LHCN-M2 (cell line): ENCODE measurements at regions not wholly inside any gene's neighbourhood (a gene's known extent, or its start where the extent isn't known, plus 50 kb on each side); places are given as distances from the start of the nearest gene placed in this dataset.

Source experiments
- DNase-seq: peaks from one replicate; pipeline ENCODE4 v3.0.0-alpha.2; 2012; ENCODE audit warnings: low read depth

DNA sequence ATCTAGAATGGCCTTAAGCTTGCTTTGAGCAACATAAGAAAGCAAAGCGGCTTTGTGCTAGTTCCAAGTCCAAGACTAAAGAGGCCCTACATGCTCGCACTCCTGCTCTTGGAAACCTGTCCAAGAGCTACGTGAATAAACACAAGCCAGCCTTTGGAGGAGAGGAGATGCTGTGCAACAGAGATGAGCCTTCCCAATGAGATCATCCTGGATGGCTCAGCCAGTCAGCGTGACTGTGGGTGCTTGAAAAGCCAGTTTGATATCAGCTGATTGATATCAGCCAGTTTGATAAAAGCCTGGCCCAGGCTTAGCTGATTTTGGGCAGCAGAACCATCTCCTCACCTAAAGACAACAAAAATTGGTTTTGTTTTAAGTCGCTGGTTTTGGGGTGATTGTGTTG lies 481.0 kb upstream of the DSEL start:
- DNase-seq = no peak

DNA sequence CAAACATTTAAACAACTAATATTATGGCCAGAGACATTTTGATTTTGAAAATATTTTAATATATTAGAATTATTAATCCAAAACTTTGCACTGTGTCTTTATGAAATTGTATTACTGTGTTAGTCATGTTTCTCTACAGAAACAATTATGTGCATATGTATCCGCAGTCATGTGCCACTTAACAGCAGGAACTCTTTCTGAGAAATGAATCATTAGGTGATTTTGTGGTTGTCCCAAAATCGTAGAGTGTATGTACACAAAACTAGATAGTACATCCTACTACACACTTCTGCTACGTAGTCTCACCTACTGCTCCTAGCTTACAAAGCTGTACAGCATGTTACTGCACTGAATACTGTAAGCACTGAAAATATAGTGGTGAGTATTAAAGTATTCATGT lies 479.2 kb upstream of the DSEL start:
- DNase-seq = peak; percentile 2

DNA sequence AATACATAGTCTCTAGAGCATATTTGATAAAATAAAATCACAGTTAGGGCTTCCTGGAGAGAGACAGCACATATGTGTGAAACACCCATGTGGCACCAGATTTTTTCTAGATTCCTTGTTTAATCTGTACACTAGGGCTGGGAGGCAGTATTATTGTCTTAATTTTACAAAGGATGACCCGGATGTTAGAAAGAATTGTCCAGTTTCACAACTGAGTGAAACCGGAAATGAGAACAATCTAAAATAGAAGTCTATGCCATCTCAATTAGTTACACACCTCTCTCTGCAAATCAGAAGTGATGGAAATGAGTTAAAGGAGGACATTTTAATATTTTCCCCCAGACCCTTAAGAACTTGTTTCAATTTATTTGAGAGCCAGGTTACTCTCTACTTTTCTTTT lies 463.7 kb upstream of the DSEL start:
- no peak for DNase-seq

DNA sequence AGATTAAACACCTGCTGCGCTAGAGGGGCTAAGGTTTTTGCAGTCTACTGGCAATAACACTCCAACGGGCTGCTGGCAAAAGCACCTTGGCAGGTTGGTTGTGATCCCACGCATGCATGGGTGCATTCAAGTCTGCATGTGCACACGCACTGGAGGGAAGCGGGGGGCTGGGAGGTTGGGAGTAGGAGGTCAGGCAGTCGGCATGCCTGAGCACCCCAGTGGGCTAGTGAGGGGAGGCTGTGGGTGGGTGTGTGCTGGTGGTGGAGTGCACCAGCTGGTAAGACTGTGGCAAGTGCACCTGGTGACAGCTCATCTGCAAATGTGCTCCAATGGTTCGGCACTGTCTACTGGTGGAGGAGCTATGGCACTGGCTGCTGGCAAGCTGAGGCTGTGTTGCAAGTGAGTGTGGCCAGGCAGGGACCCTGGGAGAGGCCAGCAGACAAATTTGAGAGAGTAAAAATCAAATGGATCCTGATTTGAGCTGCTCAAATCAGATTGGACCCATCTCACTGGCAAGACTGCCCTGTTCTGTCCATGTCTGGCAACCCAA lies 460.6 kb upstream of the DSEL start:
- DNase-seq = no peak

DNA sequence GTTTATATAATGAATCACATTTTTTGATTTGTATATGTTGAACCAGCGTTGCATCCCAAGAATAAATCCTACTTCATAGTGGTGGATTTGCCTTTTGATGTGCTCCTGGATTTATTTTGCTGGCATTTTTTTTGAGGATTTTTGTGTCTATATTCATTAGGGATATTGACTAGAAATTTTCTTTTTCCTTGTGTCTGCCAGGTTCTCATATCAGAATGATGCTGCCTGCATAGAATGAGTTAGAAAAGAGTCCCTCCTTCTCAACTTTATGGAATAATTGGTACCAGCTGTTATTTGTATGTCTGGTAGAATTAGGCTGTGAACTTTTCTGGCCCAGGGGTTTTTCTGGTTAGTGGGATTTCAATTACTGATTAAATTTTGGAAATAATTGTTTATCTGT lies 457.4 kb upstream of the DSEL start:
- no peak for DNase-seq

DNA sequence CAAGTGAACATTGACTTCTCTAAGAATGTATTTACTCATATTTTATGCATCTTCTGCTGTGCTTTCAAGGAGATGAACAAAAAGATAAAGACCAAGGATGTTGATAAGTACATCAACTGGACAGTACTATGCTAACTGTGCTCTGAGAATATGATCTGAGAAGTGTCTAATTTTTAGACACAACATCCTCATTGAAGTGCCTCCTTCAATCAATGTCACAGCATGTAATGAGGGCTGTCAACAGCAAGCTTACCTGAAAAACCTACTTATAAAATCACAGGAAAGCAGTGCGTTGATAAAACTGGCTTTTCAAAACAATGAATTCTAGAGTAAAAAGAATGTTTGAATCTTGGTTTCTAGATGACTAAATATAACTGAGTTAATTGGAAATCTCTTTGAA lies 452.9 kb upstream of the DSEL start:
- DNase-seq = no peak

DNA sequence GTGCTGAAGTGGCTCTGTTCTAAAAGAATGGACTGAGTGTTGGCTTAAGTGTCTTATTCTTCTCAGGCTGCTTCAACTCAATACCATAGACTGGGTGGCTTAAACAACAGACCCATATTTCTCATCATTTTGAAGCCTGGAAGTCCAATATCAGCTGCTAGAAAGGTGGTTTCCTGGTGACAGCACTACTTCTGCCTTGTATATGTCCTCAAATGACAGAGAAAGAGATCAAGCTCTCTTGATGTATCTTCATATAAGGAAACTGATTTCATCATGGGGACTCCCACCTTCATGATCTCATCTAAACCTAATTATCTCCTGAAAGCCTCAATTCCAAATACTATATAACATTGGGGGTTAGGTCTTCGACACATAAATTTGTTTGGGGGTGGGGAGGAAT lies 449.7 kb upstream of the DSEL start:
- DNase-seq = no peak

DNA sequence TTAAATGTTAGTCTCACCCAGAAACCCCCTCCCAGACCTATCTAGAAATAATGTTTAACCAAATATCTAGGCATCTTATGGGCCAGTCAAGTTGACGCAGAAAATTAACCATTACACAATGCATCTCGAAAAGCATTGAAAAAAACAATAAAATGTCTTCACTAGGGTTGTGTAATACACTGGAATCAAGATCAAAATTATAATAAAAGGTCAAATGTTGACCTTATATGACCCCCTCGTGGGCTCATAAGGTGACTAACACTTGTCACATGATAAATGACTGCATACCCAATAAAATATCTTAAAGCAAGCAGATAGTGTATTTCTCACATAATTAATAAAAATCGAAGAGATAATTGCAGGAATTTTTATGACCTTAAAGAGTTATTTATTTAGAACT lies 447.9 kb upstream of the DSEL start:
- DNase-seq = no peak

DNA sequence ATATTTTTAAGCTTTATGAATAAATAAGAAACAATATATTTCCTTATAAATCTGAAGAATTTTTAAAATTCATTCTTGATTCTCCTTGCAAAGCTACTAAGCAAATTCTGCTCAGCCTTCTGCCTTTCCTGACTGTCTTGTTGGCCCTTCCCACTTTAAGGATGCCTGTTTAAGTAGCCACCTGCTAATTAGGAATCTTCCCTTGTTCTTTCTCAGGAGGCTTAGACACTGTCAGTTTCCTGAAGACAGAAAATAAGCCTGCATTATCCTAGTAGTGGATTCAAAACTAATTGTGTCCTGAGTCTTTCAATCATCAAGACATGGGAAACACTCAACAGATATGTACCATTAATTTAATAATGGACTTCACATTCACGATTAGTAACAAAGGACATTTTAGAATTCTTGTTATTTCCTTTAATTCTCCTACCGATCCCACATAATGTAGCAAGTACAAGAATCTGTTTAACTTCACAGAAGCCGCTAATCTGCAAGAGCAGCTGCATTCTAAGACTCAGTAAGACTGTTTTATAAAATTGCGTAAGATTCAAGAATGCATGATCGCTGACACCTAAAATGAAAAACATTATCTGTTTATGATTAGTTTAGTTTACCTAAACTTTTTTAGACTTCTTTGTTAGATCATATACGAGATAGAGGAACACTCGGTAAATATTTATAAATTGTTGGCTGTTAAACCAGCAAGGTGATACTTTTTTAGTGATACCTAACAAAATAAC lies 445.4 kb upstream of the DSEL start:
- DNase-seq = no peak

DNA sequence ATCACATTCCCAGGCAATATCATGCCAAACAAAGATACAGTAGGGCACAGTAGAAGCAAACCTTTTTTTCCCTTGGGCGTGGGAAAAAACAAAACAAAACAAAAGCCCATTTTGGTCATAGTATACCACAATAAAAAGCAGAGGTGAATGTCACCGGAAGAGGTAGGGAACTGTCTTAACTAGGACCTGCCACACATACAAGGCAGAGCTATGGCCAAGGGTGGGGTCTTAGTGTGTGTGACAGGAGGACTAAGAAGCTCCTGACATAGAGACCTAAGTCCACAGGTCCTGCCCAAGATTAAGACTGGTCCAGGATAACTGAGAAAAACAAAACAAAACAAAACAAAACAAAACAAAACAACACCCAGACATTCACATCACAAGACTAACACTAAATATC lies 441.2 kb upstream of the DSEL start:
- DNase-seq = no peak

DNA sequence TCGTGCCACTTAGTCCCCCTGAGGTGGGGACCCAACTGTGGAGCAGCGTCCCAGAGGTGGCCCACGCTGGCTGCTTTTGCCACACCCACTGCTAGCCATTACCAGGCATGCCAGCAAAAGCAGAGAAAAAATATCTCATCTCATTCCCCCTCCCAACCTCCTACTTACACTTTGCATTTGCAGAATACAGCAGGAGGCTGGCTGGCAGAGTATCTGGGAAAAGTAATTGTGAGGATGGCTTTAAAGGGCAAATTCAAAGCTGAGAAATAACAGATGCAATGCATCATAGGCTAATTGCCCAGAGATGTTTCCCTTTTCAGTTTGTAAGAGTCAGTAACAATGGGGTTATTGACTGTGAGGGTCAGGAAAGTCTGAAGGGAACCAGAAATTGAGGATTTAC lies 438.1 kb upstream of the DSEL start:
- DNase-seq = no peak

DNA sequence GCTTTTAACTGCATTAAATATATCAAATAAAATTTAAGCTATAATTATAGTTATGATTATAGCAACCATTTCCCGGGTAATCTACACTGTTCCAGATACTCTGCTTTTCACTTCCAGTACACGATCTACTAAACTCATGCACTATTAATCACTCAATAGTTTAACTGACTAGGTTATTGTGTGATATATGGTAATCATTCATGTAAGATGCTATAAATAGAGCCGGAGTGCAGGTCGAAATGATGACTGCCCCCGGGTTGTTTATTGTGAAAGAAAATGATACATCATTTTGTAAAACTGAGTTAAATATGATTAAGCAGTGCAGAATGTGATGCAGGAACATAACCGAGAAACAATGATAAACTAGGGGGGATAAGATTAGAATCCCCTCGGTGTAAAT lies 434.6 kb upstream of the DSEL start:
- no peak for DNase-seq

DNA sequence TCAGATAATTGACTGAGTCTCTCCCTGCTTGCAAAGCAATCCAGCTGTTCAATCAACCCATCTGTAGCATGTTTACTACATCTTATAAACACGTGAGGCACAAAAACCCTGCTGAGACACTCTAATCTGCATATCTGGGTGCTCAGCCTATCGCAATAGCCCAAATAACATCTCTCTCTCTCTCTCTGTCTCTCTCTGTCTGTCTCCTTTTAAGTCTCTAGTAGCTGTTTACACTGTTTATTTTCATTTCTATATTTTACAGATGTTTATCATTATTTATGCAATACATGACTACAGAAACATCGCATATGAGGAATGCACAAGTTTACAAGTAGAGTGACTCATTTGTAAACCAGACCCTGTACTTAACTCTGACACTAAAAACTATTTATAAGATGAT lies 422.1 kb upstream of the DSEL start:
- peak; percentile 26 for DNase-seq

DNA sequence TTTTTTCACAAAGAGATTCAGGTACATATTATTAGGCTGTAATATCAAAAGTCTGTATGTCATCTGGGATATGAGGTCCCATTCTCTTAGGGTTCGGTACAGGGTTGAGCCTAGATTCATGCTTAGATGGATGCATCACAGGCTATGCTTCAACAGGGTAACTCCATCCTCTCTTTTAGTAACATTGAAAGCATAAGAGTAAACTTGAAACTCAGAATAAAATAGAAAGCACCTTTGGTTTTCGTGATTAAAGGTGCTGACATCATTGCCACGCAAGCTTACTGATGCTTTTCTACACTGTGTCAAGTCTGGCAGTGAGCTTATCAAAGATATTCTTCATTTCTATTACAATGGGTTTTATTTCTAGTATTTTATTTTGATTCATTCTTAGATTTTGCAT lies 419.1 kb upstream of the DSEL start:
- no peak for DNase-seq

DNA sequence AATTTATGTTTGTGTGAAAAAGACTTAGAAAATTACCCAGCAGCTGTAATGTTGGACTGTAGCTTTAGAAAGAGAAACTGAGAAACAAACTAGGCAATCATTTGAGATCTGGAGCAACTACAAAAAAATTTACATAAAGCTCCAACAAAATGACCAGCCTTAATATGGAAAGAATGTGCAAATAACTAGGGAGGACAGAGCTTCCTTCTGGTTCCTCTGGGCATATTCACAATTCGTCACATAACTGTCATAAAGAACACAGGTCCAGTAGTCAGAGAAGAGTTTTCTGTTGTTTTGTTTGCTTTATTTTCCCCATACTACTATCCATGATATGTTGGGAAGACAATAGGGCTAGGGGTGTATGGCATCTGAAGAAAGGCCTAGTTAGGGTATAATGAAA lies 416.8 kb upstream of the DSEL start:
- DNase-seq = no peak

DNA sequence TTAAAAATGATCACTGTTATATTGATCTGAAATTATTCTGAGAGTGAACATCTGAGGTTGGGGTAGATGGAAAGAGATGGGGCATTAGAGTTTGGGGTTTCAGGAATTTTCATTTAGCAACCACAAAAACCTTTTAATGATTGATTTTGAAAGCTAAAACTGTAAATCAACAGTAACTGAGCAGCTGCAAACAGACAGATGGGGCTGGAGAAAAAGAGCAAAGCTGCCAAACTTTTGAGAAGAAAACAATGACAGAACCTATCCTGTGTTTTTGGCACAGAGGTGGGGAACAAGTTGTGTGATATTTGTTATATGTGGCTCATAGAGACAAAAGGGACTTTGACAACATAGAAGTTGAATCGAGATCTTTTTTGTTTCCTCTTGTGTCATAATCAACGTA lies 415.8 kb upstream of the DSEL start:
- DNase-seq = peak; percentile 85

DNA sequence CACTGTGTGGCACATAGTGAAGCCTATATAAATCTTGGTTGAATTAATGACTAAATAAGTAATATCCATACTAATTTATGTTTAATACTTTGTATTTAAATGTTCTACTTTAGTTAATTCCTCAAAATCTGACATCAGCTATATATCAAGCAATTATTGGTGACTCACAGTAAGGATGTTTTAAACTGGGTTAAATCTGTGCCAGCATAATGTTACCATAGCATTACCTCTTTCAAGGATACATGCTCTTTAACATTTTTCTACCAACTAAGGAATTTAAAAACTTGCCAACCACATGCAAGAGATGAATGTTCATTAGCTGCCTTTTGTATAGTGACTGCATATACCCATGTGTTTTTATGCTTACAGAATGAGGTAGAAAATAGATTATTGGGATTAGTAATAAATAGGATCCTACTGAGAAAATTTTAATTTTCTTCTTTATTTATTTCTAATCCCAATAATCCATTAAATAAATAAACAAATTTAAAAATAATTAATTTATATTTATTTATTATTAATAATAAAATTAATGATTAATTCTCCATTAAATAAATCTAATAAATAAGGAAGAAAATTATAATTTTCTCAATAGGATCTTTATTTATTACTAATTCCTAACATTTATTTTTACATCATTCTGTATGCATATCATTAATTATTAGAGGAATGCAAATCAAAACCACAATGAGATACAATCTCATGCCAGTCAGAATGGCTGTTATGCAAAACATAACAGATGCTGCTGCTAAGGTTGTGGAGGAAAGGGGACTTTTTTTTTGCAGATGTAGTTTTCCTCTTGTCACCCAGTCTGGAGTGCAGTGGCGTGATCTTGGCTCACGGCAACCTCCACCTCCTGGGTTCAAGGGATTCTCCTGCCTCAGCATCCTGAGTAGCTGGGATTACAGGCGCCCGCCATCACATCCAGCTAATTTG lies 410.7 kb upstream of the DSEL start:
- DNase-seq = no peak

DNA sequence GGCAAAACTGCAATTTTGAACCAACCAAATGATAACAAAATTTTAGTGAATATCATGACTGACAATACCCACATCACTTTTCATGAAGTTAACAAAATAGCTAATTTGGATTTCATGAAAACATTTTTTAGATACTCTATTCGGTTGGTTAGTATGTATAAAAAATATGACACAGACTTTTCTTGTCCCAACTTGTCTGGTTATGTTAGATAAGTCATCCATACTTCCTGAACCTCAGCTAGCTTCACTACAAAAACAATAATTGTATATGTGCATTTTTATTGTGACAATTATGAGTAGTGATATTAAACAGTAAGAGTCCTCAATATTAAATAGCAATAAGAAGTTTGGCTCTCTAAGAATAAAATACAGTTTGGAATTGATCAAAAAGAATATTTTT lies 408.1 kb upstream of the DSEL start:
- no peak for DNase-seq

DNA sequence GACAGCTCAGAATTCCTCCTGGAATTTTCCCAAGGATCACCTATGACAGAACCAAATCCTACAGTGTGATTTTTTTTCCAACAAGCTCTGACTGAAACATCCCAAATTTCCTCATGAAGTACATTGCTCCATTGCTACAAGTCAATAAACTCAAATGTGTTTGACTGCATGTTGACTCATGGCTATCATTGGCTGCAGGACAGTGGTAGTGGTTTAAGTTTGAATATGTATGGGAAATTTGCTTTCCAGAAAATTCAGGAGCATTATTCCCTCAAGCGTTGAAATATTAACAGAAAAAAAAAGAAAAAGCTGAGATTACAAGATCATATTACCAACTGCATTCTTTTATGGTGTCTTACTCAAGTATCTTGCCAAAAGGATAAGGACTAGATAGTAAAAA lies 402.8 kb upstream of the DSEL start:
- peak; percentile 66 for DNase-seq

DNA sequence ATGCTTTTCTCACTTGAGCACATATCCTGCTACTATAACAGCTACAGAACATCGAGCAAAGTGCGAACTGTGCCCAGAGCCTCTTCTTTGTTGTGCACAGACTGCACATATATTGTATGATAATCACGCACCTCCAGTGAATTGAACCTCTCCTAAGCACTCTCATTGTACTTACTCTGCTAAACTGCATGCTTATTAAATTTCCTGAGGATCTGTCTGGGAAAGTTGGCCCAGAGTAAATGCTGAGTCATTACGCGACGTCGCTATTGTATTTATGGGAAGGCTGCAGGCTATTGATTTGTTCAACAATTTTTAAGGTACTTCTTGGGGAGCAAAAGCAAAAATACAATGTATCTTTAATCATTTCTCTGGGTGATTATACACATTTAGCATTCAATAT lies 399.6 kb upstream of the DSEL start:
- no peak for DNase-seq

DNA sequence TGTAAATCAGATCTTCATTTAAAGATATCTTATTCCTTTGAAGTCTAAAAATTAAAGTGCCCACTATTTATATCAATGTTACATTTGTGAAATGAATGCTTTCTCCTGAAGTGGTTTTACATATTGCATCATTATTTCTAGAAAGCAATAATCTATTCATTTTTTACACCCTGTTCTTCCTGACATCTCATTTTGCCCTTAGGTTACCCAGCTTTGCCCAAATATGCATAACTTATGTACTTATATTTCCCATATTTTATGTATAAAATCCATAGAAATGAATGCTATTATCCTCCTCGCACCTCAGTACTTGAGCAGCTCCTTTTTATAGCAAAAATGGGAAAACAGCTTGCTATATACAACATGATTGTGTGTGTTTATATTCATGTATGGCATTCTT lies 396.5 kb upstream of the DSEL start:
- DNase-seq = no peak

DNA sequence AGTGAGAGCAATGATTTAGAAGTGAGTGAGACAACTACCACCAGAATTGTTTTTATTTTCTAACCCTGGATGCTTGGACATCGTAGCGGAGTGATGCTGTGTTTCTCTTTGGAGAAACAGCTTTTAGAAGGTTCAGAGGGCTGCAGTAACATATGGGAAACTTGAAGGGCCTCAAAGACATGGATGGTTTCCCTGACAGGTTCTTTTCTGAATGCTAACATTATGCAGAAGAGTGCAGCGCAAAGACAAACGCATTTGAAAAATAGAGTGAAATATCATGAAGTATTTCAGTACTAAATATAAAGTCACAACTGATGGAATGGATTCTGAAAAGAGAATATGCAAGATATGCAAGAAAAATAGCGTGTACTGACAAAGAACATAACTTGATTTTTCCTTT lies 385.1 kb upstream of the DSEL start:
- DNase-seq = no peak

DNA sequence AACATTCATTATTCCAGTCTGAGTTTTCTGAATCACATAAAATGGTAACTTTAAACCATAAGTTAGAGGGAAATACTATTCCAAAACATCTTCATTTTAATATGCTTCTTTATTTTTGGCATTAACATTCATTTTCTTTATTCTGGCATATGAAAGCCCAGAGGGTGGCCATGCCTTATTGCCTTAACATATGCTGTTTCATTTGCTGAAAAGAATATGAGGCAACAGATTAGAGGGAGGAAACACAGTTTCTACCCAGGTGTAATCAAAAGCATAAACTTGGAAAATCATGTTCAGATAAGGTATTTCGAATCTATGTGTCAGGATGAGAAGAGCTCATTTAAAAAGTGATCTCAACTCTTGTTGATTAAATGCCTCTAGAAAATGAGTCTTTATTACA lies 379.9 kb upstream of the DSEL start:
- DNase-seq = no peak
